ENCODE measurements at regions not wholly inside any gene's neighbourhood (a gene's known extent, or its start where the extent isn't known, plus 50 kb on each side); places are given as distances from the start of the nearest gene placed in this dataset.

DNA sequence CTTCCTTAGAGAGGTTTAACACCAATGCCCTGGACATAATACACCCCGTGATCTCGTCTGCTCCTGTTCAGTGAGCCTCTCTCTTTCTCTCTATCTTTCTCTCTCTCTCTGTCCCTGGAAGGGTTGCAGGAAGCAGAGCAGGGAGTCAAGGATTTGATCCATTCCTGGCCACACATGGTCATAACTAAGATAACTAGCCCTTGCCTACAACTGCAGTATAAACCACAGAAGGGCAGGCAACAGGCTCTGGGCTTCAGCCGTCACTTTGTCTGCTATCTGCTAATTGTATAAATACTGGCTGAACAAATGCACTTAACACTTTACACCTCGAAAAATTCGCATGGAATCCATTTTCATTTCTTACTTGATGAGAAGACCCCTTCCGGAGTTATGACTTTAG lies 357.5 kb upstream of the RUNX1 start:
- Histone ChIP-seq H3K27me3 (no peaks in the 10 kb centered on the region), H3K9me3 (no peaks in the 10 kb centered on the region), H3K4me3 (no peak overlapping the region), H3K4me1 (peaks cover 0 to 10% (median 0%) of the 10 kb centered on the region in 4 donors), H3K27ac (no peak overlapping the region), H3K36me3 (no peaks in the 10 kb centered on the region)
- TF ChIP-seq POLR2A (IDR thresholded peaks at IDR 0.05) (no peak), EP300 (IDR thresholded peaks at IDR 0.05) (no peak)
- TF ChIP-seq, protein P1, sequence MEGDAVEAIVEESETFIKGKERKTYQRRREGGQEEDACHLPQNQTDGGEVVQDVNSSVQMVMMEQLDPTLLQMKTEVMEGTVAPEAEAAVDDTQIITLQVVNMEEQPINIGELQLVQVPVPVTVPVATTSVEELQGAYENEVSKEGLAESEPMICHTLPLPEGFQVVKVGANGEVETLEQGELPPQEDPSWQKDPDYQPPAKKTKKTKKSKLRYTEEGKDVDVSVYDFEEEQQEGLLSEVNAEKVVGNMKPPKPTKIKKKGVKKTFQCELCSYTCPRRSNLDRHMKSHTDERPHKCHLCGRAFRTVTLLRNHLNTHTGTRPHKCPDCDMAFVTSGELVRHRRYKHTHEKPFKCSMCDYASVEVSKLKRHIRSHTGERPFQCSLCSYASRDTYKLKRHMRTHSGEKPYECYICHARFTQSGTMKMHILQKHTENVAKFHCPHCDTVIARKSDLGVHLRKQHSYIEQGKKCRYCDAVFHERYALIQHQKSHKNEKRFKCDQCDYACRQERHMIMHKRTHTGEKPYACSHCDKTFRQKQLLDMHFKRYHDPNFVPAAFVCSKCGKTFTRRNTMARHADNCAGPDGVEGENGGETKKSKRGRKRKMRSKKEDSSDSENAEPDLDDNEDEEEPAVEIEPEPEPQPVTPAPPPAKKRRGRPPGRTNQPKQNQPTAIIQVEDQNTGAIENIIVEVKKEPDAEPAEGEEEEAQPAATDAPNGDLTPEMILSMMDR (IDR thresholded peaks at IDR 0.05) = no peak
- no peak for DNase-seq (ENCODE audit: low spot score in 2 of 2)
- WGBS, 2 donors = 89 to 94% methylated on average over 6 of the region's 6 CpGs

DNA sequence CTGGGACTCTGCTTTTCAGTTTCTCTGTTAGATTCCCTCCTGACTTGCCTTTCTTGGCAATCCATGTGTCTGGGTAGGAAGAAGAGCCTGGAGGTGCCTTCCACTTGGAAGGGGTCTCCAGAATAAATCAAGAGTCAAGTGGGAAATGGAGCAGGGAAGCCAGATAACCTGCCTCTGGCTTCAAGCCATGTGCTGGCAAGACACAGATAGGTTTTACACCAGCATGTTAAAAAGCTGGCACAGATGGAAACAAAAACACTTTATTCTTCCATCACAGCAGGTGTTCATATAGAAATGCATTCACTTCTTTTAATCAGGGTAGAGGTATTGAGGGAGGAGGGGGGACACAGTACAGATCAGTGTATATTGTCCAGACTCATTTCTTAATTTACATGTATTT lies 356.9 kb upstream of the RUNX1 start:
- Histone ChIP-seq H3K4me3 (no peak overlapping the region), H3K9me3 (no peaks in the 10 kb centered on the region), H3K36me3 (no peaks in the 10 kb centered on the region), H3K27me3 (no peaks in the 10 kb centered on the region), H3K4me1 (peaks cover 0 to 10% (median 0%) of the 10 kb centered on the region in 4 donors), H3K27ac (no peak overlapping the region)
- DNase-seq (ENCODE audit: low spot score in 2 of 2) = no peak
- TF ChIP-seq POLR2A (IDR thresholded peaks at IDR 0.05) (no peak), EP300 (IDR thresholded peaks at IDR 0.05) (no peak)
- TF ChIP-seq, protein P1 (IDR thresholded peaks at IDR 0.05) = no peak

DNA sequence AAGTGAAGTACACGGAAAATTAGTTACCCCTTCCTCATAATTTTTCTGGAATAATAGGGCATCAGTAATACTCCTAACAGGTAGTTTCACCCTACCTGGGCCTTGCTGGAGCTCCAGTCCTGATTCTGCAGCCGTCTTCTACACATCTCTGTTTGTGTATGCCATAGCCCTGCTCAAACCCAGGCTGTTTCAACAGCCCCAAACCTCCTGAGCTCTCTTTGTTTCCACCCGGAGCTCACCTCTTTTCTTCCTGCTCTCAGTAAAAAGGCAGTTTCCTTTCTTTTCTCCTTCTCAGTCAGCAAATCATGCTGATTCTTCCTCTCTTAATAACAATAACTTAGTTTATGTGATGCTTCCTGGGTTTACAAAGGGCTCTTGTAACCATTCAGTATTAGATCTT lies 355.1 kb upstream of the RUNX1 start:
- H3K4me1 ChIP-seq = peaks cover 0 to 10% (median 0%) of the 10 kb centered on the region in 4 donors
- no peak overlapping the region for H3K4me3 ChIP-seq
- no peak for DNase-seq (ENCODE audit: low spot score in 2 of 2)
- H3K9me3 ChIP-seq = no peaks in the 10 kb centered on the region
- H3K36me3 ChIP-seq = no peaks in the 10 kb centered on the region
- H3K27ac ChIP-seq = no peak overlapping the region
- H3K27me3 ChIP-seq = no peaks in the 10 kb centered on the region
- 81 to 94% methylated on average over 3 of the region's 3 CpGs for WGBS, 2 donors
- TF ChIP-seq, protein P1 (IDR thresholded peaks at IDR 0.05) = no peak
- no peak for TF ChIP-seq POLR2A (IDR thresholded peaks at IDR 0.05)
- no peak for TF ChIP-seq EP300 (IDR thresholded peaks at IDR 0.05)

DNA sequence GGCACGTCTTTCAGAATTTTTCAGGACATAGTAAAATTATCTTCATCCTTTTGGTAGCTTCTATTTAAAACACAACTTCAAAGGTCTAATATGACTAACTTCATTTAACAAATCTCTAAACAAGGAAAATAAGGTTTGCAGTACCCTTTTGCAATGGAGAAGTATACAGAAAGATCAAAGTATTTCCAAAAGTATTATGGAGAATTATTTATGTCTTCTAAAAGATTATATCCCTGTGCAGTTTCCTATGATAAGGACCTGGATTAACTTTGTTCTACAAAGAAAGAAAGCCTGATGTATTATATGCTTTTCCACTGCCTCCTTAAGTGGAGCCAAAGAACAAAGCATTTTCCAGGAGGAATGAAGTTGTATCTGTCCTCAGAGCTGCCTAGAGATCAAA lies 353.0 kb upstream of the RUNX1 start:
- no peak overlapping the region for H3K4me3 ChIP-seq
- no peak for TF ChIP-seq EP300 (IDR thresholded peaks at IDR 0.05)
- TF ChIP-seq, protein P1 (IDR thresholded peaks at IDR 0.05) = no peak
- no peak for TF ChIP-seq POLR2A (IDR thresholded peaks at IDR 0.05)

DNA sequence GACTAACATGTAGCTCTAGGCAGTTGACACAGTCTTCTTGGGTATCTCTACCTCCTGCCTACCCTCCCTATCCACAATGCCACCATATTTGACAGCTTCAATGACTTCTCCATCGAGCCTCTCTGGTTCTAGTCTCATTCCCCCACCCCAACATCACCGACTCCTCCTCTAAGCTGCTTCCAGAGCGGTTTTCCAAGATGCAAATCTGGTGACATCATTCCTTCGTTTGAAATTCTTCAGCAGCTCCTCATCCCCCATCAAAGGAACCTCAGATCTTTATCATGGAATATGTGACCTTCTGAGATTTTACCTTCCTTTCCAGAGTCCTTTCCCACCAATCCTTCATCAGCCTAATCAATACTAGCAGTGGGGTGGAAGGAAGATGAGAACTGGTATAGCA lies 352.4 kb upstream of the RUNX1 start:
- Histone ChIP-seq H3K27me3 (no peaks in the 10 kb centered on the region), H3K36me3 (no peaks in the 10 kb centered on the region), H3K9me3 (no peaks in the 10 kb centered on the region), H3K27ac (no peak overlapping the region), H3K4me3 (no peak overlapping the region), H3K4me1 (peaks cover 0 to 9% (median 0%) of the 10 kb centered on the region in 4 donors)
- WGBS, 2 donors = 82 to 88% methylated on average over 4 of the region's 4 CpGs
- TF ChIP-seq EP300 (IDR thresholded peaks at IDR 0.05) (no peak), POLR2A (IDR thresholded peaks at IDR 0.05) (no peak)
- TF ChIP-seq, protein P1 (IDR thresholded peaks at IDR 0.05) = no peak
- DNase-seq (ENCODE audit: low spot score in 2 of 2) = no peak

More for the DNA sequence above, 353.0 kb upstream of the RUNX1 start:
- Histone ChIP-seq H3K36me3 (no peaks in the 10 kb centered on the region), H3K27me3 (no peaks in the 10 kb centered on the region), H3K9me3 (no peaks in the 10 kb centered on the region), H3K4me1 (peaks cover 0 to 9% (median 0%) of the 10 kb centered on the region in 4 donors), H3K27ac (no peak overlapping the region)
- no peak for DNase-seq (ENCODE audit: low spot score in 2 of 2)
- WGBS, 2 donors = 81 to 89% methylated on average over 1 of the region's 1 CpG

Data from tibial nerve (tissue), 4 donors.